GM12875 (cell line): ENCODE measurements at regions not wholly inside any gene's neighbourhood (a gene's known extent, or its start where the extent isn't known, plus 50 kb on each side); places are given as distances from the start of the nearest gene placed in this dataset.

Experiments
- H3K4me3 ChIP-seq: one replicate; pipeline ENCODE4 v1.5.1; 2011; ENCODE audit warnings: low read depth, low read length, control low read depth
- CTCF ChIP-seq: IDR thresholded peaks from 2 replicates; pipeline ENCODE4 v1.5.1; 2011; ENCODE audit warnings: low read depth, mild to moderate bottlenecking, control low read depth, inconsistent platforms, low read length, moderate library complexity, borderline replicate concordance; ENCODE audit not compliant: insufficient read depth

GRCh38 chr17:33892717-33893591, 362.1 kb upstream of the CCL2 start:
- no peak overlapping the region for H3K4me3 ChIP-seq
- no peak for TF ChIP-seq CTCF

GRCh38 chr17:33895491-33895890, 359.6 kb upstream of the CCL2 start:
- H3K4me3 ChIP-seq, result no peak overlapping the region
- no peak for TF ChIP-seq CTCF

- H3K4me3 ChIP-seq, result no peak overlapping the region
- TF ChIP-seq CTCF, result no peak
Observed at GRCh38 chr17:33896263-33896662, 358.8 kb upstream of the CCL2 start.

- TF ChIP-seq CTCF, result no peak
- H3K4me3 ChIP-seq, result no peak overlapping the region
Observed at GRCh38 chr17:33901085-33901484, 354.0 kb upstream of the CCL2 start.

- no peak for TF ChIP-seq CTCF
- no peak overlapping the region for H3K4me3 ChIP-seq
Observed at GRCh38 chr17:33902901-33903449, 352.1 kb upstream of the CCL2 start.

GRCh38 chr17:33904476-33904875, 350.6 kb upstream of the CCL2 start:
- no peak for TF ChIP-seq CTCF
- no peak overlapping the region for H3K4me3 ChIP-seq

- TF ChIP-seq CTCF, result no peak
- H3K4me3 ChIP-seq, result no peak overlapping the region
Observed at GRCh38 chr17:33905338-33905800, 349.7 kb upstream of the CCL2 start.
